ENCODE measurements at regions not wholly inside any gene's neighbourhood (a gene's known extent, or its start where the extent isn't known, plus 50 kb on each side); places are given as distances from the start of the nearest gene placed in this dataset.

GRCh38 chr13:72132075-72132474 is 265.1 kb upstream of the DACH1 start:
- TF ChIP-seq BHLHE40 (IDR thresholded peaks at IDR 0.05; ENCODE audit: borderline replicate concordance), result no peak
- no peak for TF ChIP-seq ELF4 (IDR thresholded peaks at IDR 0.05)
- no peak for TF ChIP-seq ZNF384 (IDR thresholded peaks at IDR 0.05)
- no peak for TF ChIP-seq SP1 (IDR thresholded peaks at IDR 0.05)
- TF ChIP-seq FOXA1 (IDR thresholded peaks at IDR 0.05), result no peak
- no peak for TF ChIP-seq FOXM1 (IDR thresholded peaks at IDR 0.05; ENCODE audit: borderline replicate concordance)
